ENCODE measurements at regions not wholly inside any gene's neighbourhood (a gene's known extent, or its start where the extent isn't known, plus 50 kb on each side); places are given as distances from the start of the nearest gene placed in this dataset.
"Not testable (repeated sequence)": the region's sequence is repeated elsewhere in the genome, so short reads cannot be mapped to it uniquely, and the experiment has no call there.

GRCh38 chr6:793261-793660 lies 100.3 kb upstream of the EXOC2 start:
- DNase-seq = no peak

GRCh38 chr6:792662-793061 lies 99.7 kb upstream of the EXOC2 start:
- no peak for DNase-seq

GRCh38 chr6:788058-788457 lies 95.1 kb upstream of the EXOC2 start:
- no peak for DNase-seq

GRCh38 chr6:786946-787763 lies 94.2 kb upstream of the EXOC2 start:
- no peak for DNase-seq

GRCh38 chr6:783966-784735 lies 91.2 kb upstream of the EXOC2 start:
- no peak for DNase-seq

GRCh38 chr6:782141-782540 lies 89.2 kb upstream of the EXOC2 start:
- no peak for DNase-seq

- no peak for DNase-seq
Measured at GRCh38 chr6:781350-781961, 88.5 kb upstream of the EXOC2 start.

GRCh38 chr6:780706-781105 lies 87.8 kb upstream of the EXOC2 start:
- DNase-seq = no peak

GRCh38 chr6:776951-777350 lies 84.0 kb upstream of the EXOC2 start:
- DNase-seq = no peak

GRCh38 chr6:776528-776931 lies 83.6 kb upstream of the EXOC2 start:
- no peak for DNase-seq

- DNase-seq = no peak
Measured at GRCh38 chr6:775863-776262, 82.9 kb upstream of the EXOC2 start.

- not testable (repeated sequence) for DNase-seq
Measured at GRCh38 chr6:771683-772082, 78.7 kb upstream of the EXOC2 start.

- no peak for DNase-seq
Measured at GRCh38 chr6:767755-768512, 75.0 kb upstream of the EXOC2 start.

- DNase-seq = no peak
Measured at GRCh38 chr6:766625-767024, 73.7 kb upstream of the EXOC2 start.

GRCh38 chr6:761997-762396 lies 69.1 kb upstream of the EXOC2 start:
- DNase-seq = no peak

GRCh38 chr6:760982-761955 lies 68.3 kb upstream of the EXOC2 start:
- no peak for DNase-seq

- DNase-seq = no peak
Measured at GRCh38 chr6:759729-760128, 66.8 kb upstream of the EXOC2 start.

- DNase-seq = no peak
Measured at GRCh38 chr6:756224-756623, 63.3 kb upstream of the EXOC2 start.

- no peak for DNase-seq
Measured at GRCh38 chr6:754202-754601, 61.3 kb upstream of the EXOC2 start.

- no peak for DNase-seq
Measured at GRCh38 chr6:753486-753885, 60.5 kb upstream of the EXOC2 start.

GRCh38 chr6:752438-752837 lies 59.5 kb upstream of the EXOC2 start:
- no peak for DNase-seq

GRCh38 chr6:751765-752164 lies 58.8 kb upstream of the EXOC2 start:
- no peak for DNase-seq

Measured in SHP77 treated with DMSO at 0.1 percent for 48 hours (cell line).